ENCODE measurements at regions not wholly inside any gene's neighbourhood (a gene's known extent, or its start where the extent isn't known, plus 50 kb on each side); places are given as distances from the start of the nearest gene placed in this dataset.

DNA sequence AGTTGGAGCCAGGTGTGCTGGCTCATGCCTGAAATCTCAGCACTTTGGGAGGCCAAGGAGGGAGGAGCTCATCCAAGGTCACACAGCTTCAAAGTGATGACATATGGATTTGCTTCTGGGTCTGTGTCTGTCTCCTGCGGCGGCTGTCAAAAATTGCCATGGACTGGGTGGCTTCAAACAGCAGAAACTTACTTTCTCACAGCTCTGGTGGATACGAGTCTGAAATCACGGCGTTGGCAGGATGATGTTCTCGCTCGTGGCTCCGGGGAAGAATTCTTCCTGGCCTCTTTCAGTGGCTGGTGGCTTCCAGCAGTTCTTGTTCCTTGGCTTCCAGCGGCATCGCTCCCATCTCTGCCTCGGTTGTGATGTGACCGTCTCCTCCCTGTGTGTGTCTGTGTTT is 314.8 kb upstream of the C1orf174 start:
- TF ChIP-seq, protein P1, sequence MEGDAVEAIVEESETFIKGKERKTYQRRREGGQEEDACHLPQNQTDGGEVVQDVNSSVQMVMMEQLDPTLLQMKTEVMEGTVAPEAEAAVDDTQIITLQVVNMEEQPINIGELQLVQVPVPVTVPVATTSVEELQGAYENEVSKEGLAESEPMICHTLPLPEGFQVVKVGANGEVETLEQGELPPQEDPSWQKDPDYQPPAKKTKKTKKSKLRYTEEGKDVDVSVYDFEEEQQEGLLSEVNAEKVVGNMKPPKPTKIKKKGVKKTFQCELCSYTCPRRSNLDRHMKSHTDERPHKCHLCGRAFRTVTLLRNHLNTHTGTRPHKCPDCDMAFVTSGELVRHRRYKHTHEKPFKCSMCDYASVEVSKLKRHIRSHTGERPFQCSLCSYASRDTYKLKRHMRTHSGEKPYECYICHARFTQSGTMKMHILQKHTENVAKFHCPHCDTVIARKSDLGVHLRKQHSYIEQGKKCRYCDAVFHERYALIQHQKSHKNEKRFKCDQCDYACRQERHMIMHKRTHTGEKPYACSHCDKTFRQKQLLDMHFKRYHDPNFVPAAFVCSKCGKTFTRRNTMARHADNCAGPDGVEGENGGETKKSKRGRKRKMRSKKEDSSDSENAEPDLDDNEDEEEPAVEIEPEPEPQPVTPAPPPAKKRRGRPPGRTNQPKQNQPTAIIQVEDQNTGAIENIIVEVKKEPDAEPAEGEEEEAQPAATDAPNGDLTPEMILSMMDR (IDR thresholded peaks at IDR 0.05): no peak
- TF ChIP-seq POLR2A (IDR thresholded peaks at IDR 0.05): no peak

Data from thyroid gland (tissue), 4 donors.